Hepatocyte (in vitro differentiated cells): ENCODE measurements at regions not wholly inside any gene's neighbourhood (a gene's known extent, or its start where the extent isn't known, plus 50 kb on each side); places are given as distances from the start of the nearest gene placed in this dataset.

Source experiments
- EZH2 ChIP-seq: fragments of 200-600 bp; sonication (generic); IDR thresholded peaks from 2 replicates; pipeline ENCODE4 v1.6.1; 2016; ENCODE audit warnings: antibody characterized with exemption, mild to moderate bottlenecking, borderline replicate concordance
- TF ChIP-seq, protein P1 (sequence below): fragments of 200-600 bp; sonication (generic); IDR thresholded peaks from 2 replicates; pipeline ENCODE4 v1.5.1; 2016; ENCODE audit warnings: antibody characterized with exemption, mild to moderate bottlenecking; ENCODE audit not compliant: poor library complexity

DNA sequence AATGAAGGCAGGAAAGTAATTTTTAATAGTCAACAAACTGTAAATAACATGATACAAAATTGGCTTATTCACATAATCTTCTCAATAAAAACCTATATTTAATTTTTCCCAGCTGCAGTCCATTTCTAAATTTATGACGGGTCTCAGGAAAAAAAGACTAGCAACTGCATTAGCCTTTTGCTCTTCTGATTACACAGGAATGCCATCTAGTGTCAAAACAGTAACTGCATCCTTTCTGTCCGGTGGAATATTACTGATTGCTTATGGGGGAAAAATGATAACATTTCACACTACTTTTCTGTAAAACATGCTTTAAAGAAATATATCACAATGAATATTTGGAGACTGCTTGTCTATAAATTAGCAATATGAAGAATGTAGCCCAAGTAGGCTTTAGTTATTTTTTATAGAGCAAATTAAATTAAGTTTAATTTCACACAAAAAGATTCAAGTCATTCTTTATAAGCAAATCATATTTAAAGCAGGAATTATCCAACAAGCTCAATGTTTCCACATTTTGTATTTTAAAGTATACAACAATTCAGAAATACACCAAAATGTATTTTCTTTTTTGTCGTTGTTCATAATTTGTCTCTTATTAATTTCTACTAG lies 534.7 kb downstream of the CDH10 start:
- TF ChIP-seq, protein P1, sequence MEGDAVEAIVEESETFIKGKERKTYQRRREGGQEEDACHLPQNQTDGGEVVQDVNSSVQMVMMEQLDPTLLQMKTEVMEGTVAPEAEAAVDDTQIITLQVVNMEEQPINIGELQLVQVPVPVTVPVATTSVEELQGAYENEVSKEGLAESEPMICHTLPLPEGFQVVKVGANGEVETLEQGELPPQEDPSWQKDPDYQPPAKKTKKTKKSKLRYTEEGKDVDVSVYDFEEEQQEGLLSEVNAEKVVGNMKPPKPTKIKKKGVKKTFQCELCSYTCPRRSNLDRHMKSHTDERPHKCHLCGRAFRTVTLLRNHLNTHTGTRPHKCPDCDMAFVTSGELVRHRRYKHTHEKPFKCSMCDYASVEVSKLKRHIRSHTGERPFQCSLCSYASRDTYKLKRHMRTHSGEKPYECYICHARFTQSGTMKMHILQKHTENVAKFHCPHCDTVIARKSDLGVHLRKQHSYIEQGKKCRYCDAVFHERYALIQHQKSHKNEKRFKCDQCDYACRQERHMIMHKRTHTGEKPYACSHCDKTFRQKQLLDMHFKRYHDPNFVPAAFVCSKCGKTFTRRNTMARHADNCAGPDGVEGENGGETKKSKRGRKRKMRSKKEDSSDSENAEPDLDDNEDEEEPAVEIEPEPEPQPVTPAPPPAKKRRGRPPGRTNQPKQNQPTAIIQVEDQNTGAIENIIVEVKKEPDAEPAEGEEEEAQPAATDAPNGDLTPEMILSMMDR: peak; percentile 70
- TF ChIP-seq EZH2: no peak
